HG03175 (cell line): ENCODE measurements at regions not wholly inside any gene's neighbourhood (a gene's known extent, or its start where the extent isn't known, plus 50 kb on each side); places are given as distances from the start of the nearest gene placed in this dataset.
A peak's percentile ranks its signal among the peaks of the same experiment; 100 is the strongest.
"Not testable (repeated sequence)": the region's sequence is repeated elsewhere in the genome, so short reads cannot be mapped to it uniquely, and the experiment has no call there.

Experiments used
- ATAC-seq: cut with Tn5 transposase; IDR thresholded peaks from one replicate; pipeline ENCODE4 v1.9.1; 2021; ENCODE audit warnings: mild to moderate bottlenecking, moderate library complexity; ENCODE audit not compliant: unreplicated experiment

DNA sequence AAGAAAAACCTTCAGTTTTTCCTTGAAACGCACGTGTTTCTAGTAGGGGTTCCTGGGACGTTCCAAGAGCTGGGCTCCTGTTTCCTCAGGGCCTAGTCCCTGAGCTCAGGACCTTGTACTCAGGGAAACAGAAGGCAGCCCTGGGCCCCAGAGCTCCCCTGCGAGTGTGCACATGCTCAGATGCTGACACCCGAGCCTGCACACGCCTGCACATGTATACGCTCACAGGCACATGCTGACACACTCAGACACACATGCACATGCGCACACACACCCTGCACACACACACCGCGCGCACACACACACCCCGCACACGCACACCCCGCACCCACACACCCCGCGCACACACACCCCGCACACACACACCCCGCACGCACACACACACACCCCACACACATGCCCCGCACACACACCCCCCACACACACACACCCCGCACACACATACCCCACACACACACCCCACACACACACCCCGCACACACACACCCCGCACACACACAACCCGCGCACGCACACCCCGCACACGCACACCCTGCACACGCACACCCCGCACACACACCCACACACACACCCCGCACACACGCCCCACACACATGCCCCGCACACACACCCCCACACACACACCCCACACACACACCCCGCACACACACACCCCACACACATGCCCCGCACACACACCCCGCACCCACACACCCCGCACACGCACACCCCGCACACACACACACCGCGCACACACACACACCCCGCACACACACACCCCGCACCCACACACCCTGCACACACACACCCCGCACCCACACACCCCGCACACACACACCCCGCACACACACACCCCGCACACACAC, 52.2 kb downstream of the CALML3 start:
- ATAC-seq, result no peak

DNA sequence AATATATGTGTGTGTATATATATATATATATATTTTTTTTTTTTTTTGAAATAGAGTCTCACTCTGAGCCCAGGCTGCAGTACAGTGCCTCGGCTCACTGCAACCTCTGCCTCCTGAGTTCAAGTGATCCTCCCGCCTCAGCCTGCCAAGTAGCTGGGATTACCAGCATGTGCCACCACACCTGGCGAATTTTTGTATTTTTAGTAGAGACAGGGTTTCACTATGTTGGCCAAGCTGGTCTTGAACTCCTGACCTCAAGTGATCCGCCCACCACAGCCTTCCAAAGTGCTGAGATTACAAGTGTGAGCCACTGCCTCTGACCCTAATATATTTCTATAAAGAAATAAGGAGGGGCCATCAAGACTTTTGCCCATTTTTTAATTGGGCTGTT, 55.3 kb downstream of the CALML3 start:
- ATAC-seq, result not testable (repeated sequence)

DNA sequence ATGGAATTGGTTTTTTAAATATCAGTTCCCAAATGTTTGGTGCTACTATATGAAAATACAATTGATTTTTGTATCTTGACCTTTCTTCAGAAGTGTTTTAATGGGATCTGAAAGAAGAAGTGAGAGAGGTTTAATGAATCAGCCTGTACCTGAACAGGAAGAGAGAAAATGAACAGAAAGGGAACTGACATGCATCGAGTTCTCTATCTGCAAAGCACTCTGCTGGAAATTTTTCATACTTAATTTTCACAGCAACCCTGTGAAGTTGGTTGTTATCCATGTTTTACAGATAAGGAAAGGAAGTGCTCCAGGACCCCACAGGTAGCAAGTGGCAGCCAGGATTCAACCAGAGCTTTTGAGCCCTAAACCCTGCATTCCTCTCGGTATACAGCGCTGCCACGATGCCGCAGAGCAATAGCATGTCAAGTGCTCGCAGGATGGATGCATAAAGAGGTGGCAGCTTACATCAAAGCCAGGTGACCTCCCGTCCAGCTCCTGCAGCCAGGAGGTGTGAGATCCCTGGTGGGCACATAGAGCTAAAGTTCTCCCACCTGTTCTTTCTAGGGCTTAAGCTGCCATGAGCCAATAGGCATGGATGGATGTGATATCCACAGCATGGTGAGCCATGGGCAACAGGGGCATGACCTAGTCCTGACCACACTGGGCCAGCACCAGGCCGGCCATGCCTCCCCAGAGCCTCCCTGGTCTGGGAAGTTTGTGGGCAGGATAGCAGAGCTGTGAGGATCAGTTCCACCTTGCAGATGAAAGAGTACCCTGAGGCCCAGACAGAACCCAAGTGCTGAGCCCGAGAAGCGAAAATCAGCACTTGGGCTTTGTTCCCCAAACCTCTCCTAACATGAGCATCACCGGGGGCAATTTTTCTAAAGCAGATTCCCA, 57.2 kb downstream of the CALML3 start:
- ATAC-seq, result peak; percentile 62

DNA sequence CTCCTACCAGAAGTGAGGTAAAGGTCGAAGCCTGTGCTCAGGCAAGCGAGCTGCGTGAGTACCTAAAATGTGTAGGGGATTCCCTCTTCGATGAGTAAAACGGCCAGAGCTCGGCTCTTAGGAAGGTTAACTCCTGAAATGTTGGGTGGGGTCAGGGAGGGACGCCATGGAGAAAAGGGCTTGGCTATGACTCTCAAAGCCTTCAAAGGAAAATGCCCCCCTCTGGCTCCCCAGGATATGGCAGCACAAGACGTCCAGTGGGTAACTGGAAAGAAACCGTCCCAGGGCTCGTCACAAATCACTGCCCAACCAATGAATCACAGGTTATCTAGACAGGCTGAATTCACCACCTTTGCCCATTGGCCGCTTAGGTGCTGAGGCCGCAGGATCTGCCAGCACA, 58.0 kb downstream of the CALML3 start:
- ATAC-seq, result no peak

DNA sequence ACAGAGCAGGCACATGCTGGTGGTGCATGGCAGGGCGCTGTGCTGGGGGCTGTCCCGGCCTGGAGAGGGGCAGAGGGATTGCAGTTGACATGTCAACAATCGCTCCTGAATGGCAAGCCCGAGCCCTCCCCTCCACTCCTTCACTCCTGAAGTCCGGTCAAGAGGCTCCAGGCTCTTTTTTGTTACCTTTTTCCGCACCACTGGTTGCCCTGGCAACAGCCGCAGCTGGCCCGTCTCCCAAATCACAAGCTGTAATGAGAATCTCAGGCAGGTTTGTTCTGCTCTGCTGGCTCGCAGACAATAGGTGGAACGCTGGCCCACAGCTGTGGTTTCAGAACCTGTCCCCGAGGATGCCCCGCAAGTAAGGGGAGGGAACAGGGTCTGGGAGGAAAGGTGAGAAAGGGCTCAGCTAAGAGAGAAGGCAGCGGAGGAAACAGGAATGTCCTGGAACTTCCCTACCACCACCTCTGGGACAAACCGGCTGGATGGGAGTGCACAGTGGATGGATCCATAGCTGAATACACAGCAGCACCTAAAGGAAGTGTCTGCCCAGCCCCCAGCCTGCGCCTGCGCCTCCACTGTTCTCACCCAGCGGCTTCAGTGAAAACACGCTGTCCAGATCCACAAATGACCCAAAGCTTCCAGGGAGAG, 58.9 kb downstream of the CALML3 start:
- ATAC-seq, result peak; percentile 43

DNA sequence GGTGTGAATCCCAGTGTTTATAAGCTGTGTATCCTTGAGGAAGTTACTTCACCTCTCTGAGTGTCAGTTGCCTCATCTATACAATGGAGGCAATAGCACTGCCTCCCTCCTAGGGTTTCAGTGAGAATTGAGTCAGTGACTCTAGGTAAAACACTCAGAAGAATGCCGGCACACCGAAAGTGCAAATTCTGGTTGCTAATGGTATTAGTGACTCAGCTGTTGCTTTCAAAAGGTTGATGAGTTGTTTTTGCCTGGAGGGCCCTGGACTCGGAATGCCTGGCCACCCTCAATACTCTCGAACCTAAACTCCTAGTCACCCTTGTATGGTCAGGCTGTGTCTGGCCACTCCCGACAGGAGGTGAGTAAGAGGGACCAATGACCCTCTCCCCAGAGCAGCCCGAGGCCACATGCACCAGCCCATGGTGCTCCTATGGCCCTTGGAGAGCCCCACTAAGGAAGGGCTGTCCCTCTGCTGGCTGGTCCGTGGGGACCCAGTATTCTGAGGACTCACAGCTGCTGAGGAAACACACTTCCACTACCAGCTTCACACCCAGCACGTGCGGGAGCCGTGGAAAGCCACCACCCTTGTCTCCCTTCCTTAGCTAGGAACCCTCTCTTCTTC, 60.2 kb downstream of the CALML3 start:
- no peak for ATAC-seq

DNA sequence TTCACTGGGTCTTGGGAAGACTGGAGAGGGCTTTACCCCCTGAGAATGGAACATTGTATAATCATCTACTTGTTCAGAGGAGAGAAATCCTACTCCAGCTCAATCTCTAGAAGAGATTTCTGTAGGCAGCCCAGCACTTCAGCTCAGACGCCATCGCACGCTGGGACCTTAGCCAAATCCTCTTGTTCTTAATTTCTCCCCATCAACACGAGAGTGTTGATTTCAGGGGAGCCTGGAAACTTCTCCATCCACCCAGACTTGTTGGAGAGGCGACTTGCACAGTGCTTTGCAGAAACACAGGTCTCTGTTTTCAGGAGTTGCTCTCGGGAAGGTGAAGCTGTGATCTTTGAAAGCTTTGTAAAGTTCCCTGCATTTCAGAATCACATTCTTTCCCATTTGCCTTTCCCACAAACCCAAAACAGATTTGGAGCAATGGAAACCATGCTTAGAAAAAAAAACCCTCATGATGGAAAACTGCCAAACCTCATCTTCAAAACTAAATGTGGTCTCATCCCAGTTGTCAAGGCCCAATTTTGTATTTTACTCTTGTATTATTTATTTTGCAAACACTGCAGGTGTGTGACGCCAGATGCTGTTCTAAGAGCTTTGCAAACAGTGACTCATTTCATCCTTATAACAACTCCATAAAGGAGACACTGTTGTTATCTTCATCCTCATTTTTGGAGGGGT, 60.9 kb downstream of the CALML3 start:
- ATAC-seq, result no peak

DNA sequence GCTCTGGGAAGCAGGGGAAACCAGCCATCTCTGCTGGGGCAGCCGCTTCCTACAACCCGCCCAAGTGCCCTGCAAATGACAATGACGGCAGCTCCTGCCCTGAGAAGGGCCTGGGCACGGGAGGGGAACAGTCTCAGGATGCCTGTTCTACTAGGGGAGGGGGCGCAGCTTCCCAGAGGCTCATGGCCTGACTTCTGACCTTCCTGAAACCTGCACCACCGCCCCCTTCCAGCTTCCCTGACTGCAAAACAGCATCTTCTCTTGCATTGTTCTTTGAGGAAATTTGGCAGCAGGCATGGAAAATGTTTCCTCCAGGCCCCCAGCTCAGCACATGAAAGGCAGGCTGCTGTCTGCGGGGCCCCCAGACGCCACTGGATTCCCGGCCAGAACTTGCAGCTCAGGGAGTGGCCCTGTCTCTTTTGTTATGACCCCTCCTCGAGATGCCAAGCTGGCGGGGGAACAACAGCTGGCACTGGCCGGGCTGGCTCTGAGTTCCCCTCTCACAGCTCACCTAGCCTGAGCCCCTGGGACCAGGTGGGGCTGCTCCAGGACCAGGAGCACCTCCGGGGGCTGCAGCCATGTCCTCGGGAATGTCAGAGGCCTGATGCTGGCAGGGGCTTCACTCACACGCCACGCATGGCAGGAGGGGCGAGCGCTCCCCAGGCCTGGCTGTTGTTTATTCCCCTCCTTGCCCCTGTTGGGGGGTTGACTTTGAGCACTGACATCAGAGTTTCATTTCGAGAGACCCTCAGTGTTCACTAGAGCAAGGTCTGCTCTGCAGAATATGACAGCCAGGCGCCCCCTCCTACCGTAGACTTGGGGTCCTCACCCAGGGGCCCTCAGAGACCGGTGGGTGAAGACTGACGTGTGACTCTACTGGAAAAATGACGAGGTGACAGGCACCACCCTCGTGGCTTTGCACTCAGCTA, 62.7 kb downstream of the CALML3 start:
- ATAC-seq, result no peak

DNA sequence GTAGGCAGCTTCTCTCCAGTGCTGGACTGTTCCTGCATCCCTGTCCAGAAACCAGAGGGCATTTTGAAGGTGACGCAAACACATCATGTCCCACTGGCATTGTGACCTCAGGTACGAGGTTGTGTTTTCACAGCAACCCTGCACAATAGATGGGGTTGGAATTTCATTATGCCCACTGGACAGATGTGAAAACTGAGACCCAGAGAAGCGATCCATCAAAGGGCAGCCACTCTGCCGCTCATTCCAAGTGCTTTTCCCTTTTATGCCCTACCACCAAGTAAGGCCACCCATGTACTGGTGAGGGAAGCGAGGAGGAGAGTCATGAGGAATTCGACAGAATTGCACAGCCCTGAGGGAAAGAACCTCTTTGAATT, 63.3 kb downstream of the CALML3 start:
- ATAC-seq, result no peak

DNA sequence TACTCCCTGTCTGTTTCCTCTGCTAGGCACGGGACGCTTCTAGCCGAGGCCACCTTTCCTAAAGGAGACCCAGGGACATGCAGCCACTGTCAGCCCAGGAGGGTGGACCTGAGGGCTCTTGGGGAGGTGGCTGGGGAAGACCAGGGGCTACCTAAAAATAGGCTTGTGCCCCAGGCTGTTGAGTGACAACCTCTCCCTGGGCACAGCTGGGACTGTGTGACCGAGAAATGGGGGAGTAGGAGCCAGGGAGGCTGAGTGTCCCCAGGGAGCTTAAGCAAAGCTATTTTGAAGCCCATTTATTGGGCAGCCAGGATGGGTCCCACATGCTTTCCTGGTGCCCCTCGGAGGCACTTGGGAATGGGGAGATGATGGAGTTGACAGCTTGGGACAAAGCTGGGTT, 63.8 kb downstream of the CALML3 start:
- ATAC-seq, result no peak
